ENCODE measurements at regions not wholly inside any gene's neighbourhood (a gene's known extent, or its start where the extent isn't known, plus 50 kb on each side); places are given as distances from the start of the nearest gene placed in this dataset.

- no peak for DNase-seq
- no peak overlapping the region for H3K27ac ChIP-seq
- no peaks in the 10 kb centered on the region for H3K9me3 ChIP-seq
- TF ChIP-seq, protein P1, sequence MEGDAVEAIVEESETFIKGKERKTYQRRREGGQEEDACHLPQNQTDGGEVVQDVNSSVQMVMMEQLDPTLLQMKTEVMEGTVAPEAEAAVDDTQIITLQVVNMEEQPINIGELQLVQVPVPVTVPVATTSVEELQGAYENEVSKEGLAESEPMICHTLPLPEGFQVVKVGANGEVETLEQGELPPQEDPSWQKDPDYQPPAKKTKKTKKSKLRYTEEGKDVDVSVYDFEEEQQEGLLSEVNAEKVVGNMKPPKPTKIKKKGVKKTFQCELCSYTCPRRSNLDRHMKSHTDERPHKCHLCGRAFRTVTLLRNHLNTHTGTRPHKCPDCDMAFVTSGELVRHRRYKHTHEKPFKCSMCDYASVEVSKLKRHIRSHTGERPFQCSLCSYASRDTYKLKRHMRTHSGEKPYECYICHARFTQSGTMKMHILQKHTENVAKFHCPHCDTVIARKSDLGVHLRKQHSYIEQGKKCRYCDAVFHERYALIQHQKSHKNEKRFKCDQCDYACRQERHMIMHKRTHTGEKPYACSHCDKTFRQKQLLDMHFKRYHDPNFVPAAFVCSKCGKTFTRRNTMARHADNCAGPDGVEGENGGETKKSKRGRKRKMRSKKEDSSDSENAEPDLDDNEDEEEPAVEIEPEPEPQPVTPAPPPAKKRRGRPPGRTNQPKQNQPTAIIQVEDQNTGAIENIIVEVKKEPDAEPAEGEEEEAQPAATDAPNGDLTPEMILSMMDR (IDR thresholded peaks at IDR 0.05): no peak
- TF ChIP-seq POLR2A (IDR thresholded peaks at IDR 0.05) (no peak), POLR2AphosphoS5 (IDR thresholded peaks at IDR 0.05) (no peak), EP300 (IDR thresholded peaks at IDR 0.05; ENCODE audit: low read depth) (no peak)
- H3K4me1 ChIP-seq: peaks cover 0 to 9% (median 3%) of the 10 kb centered on the region in 4 donors
- no peak overlapping the region for H3K4me3 ChIP-seq
- H3K36me3 ChIP-seq: no peaks in the 10 kb centered on the region
- WGBS, 2 donors (ENCODE audit: low coverage in 1 of 2): 85 to 90% methylated on average over 12 to 26 of the region's 26 CpGs
- in situ Hi-C loops (cut with MboI; ENCODE audit: low pct_ligation_motif_present in 1 of 4, low pct_unique_long_range_greater_than_20kb in 1 of 4, low sequenced_read_pairs in 3 of 4): no loop called here
- intact Hi-C loops (cut with DNase I; ENCODE audit: low total_unique reads): no loop called here
- no peaks in the 10 kb centered on the region for H3K27me3 ChIP-seq
These were observed 145.2 kb upstream of the PFKP start for GRCh38 chr10:2921956-2922680.

DNA sequence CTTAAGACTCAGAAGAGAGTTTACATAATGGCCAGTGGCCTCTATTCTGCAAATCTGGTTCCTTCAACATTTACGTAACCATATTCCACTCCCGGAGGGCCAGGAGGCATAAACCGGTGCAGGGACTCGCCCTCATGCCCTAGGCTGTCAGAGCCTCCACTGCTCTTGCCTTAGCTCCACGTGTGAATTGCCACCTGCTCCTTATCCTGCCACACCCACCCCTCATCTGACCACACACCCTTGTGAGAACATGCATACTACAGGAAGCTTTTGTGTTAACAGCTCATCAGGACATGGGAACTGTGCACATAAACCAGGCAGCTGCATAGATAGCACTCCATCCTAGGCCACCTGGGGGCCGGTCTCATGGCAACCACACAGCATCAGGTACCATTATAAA, 146.7 kb upstream of the PFKP start:
- peaks cover 0 to 6% (median 3%) of the 10 kb centered on the region in 4 donors for H3K4me1 ChIP-seq
- H3K9me3 ChIP-seq: no peaks in the 10 kb centered on the region
- TF ChIP-seq POLR2AphosphoS5 (IDR thresholded peaks at IDR 0.05) (no peak), POLR2A (IDR thresholded peaks at IDR 0.05) (no peak), EP300 (IDR thresholded peaks at IDR 0.05; ENCODE audit: low read depth) (no peak)
- TF ChIP-seq, protein P1 (IDR thresholded peaks at IDR 0.05): no peak
- no peaks in the 10 kb centered on the region for H3K36me3 ChIP-seq
- intact Hi-C loops (cut with DNase I; ENCODE audit: low total_unique reads) (no loop called here), in situ Hi-C loops (cut with MboI; ENCODE audit: low pct_ligation_motif_present in 1 of 4, low pct_unique_long_range_greater_than_20kb in 1 of 4, low sequenced_read_pairs in 3 of 4) (no loop called here)
- no peak overlapping the region for H3K27ac ChIP-seq
- no peak for DNase-seq
- no peak overlapping the region for H3K4me3 ChIP-seq
- 29 to 31% methylated on average over 3 to 6 of the region's 6 CpGs for WGBS, 2 donors (ENCODE audit: low coverage in 1 of 2)
- H3K27me3 ChIP-seq: no peaks in the 10 kb centered on the region

- intact Hi-C loops (cut with DNase I; ENCODE audit: low total_unique reads) (no loop called here), in situ Hi-C loops (cut with MboI; ENCODE audit: low pct_ligation_motif_present in 1 of 4, low pct_unique_long_range_greater_than_20kb in 1 of 4, low sequenced_read_pairs in 3 of 4) (no loop called here)
- TF ChIP-seq EP300 (IDR thresholded peaks at IDR 0.05; ENCODE audit: low read depth): no peak
- TF ChIP-seq, protein P1 (IDR thresholded peaks at IDR 0.05): no peak
- TF ChIP-seq POLR2AphosphoS5 (IDR thresholded peaks at IDR 0.05): no peak
- TF ChIP-seq POLR2A (IDR thresholded peaks at IDR 0.05): no peak
- WGBS, 2 donors (ENCODE audit: low coverage in 1 of 2): 39 to 44% methylated on average over 3 of the region's 3 CpGs
- no peak for DNase-seq
- Histone ChIP-seq H3K27ac (no peak overlapping the region), H3K36me3 (no peaks in the 10 kb centered on the region), H3K4me1 (peaks cover 0 to 4% (median 3%) of the 10 kb centered on the region in 4 donors), H3K27me3 (no peaks in the 10 kb centered on the region), H3K4me3 (no peak overlapping the region), H3K9me3 (no peaks in the 10 kb centered on the region)
These were observed 147.2 kb upstream of the PFKP start for GRCh38 chr10:2920168-2920567.

GRCh38 chr10:2919016-2919415, 148.3 kb upstream of the PFKP start:
- Histone ChIP-seq H3K27me3 (no peaks in the 10 kb centered on the region), H3K4me1 (peaks cover 0 to 4% (median 3%) of the 10 kb centered on the region in 4 donors), H3K4me3 (no peak overlapping the region), H3K9me3 (no peaks in the 10 kb centered on the region), H3K27ac (no peak overlapping the region), H3K36me3 (no peaks in the 10 kb centered on the region)
- in situ Hi-C loops (cut with MboI; ENCODE audit: low pct_ligation_motif_present in 1 of 4, low pct_unique_long_range_greater_than_20kb in 1 of 4, low sequenced_read_pairs in 3 of 4) (no loop called here), intact Hi-C loops (cut with DNase I; ENCODE audit: low total_unique reads) (no loop called here)
- TF ChIP-seq POLR2AphosphoS5 (IDR thresholded peaks at IDR 0.05): no peak
- TF ChIP-seq, protein P1 (IDR thresholded peaks at IDR 0.05): no peak
- no peak for TF ChIP-seq EP300 (IDR thresholded peaks at IDR 0.05; ENCODE audit: low read depth)
- TF ChIP-seq POLR2A (IDR thresholded peaks at IDR 0.05): no peak
- DNase-seq: no peak
- WGBS, 2 donors (ENCODE audit: low coverage in 1 of 2): 89 to 93% methylated on average over 2 of the region's 2 CpGs
